ENCODE measurements at regions not wholly inside any gene's neighbourhood (a gene's known extent, or its start where the extent isn't known, plus 50 kb on each side); places are given as distances from the start of the nearest gene placed in this dataset.

DNA sequence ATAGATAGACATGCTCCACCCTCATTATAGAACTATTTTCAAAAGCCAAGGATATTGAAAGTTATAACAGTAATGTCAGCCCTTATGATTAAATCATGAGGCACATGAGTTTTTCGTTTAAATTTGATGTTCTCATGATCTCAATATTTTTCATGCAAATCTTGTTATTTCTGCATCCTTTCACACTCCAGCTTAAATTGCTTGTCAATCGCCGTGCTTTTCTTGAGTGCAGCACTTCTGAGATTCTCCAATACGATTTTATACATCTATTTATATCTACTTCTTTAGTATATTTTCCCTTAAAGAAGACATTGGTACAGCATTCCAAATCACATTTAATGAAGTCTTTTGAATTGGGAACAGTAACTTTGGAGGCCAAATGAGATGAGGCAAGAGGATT is 171.2 kb upstream of the GBE1 start:
- DNase-seq, result no peak

- DNase-seq, result no peak
These were observed 170.1 kb upstream of the GBE1 start for GRCh38 chr3:81931265-81932251.

DNA sequence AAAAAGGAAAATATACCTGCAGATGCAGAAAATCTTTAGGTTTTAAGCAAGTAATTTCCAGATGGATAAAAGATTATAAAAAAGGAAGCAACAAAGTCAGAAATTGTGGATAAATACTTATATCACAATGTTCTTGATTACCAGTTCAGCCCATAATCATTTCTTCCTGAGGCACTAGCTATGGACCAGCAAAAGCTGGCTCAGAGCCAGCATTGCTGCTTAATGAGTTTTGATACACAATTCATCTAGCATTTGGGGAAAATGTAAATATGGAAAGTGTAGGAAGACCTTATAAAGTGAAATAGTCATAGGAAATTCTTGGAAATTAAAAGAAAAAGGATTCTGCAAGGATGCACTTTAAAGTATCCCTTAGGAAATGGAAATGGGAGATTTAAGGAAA is 168.3 kb upstream of the GBE1 start:
- DNase-seq, result peak; percentile 19

DNA sequence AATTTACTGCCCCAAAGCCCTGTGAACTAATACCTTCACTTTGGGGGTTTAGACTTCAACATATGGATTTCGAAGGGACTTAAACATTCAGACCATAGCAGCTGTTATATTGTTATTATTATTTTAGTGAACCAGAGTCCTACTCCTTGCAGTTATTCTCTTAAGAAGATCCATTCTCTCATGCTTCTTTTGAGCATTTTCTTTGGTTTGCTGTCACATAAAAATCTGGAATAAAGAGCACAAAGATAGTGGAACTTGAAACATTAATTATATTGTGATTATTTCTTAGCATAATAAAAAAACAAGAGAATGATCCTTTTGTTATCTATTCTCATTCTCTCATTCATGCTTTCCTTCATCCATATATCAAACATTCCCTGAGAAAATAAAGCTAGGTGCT is 166.4 kb upstream of the GBE1 start:
- no peak for DNase-seq

- no peak for DNase-seq
These were observed 163.9 kb upstream of the GBE1 start for GRCh38 chr3:81925385-81925784.

- DNase-seq, result no peak
These were observed 161.6 kb upstream of the GBE1 start for GRCh38 chr3:81923038-81923437.

DNA sequence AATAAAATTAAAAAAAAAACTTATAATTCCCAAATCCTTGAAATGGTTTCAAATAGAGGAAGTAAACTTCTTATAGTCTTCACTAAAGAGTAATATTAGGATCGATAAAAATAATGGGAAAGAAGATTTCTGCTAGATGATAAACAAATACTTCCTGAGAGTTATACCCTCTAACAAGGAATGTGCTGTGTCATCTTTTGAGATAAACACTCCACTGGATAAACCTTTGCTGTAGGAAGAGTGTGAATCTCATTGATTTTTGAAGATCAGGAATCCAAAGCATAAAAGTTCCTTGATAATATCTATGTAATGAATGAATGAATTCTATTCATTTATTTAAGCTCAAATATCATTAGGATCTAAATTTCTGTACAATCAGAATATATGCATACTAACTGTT is 161.0 kb upstream of the GBE1 start:
- DNase-seq, result no peak

GRCh38 chr3:81920816-81921215 is 159.4 kb upstream of the GBE1 start:
- peak; percentile 22 for DNase-seq

GRCh38 chr3:81916890-81917289 is 155.4 kb upstream of the GBE1 start:
- no peak for DNase-seq

DNA sequence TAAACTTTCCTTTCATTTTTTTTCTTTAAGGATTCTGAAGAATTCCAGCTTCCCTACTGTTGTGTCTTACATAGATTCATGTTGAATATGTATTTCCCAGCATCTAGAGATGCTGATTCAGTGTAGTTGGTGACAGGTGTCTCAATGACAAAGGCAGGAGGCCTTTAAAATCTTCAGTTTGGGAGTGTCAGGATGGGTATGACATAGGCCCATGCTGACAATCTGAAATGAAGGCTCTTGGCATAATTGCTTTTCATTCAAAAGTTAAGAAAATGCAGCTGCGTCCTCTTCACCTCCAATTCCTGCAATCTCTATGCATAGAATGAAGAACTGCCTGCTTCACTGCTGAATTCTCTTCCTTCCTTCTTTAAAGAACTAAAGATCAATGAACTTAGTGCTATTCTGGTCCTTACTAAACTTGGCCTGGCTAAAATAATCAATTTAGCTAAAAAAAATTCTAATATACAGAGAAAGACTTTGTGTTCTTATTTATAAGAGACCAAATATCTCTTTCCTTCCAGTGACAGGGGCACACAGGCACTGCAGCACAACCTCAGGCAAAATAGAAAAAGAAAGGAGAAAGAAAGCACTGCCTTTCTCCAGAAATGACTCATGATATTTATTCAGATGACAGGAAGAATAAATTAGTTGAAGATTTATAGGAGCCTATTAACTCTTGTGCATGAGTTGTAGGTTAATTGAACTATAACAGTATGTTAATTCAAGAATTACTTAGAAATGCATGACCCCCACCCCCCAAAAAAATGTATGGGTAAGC is 152.6 kb upstream of the GBE1 start:
- DNase-seq, result no peak

DNA sequence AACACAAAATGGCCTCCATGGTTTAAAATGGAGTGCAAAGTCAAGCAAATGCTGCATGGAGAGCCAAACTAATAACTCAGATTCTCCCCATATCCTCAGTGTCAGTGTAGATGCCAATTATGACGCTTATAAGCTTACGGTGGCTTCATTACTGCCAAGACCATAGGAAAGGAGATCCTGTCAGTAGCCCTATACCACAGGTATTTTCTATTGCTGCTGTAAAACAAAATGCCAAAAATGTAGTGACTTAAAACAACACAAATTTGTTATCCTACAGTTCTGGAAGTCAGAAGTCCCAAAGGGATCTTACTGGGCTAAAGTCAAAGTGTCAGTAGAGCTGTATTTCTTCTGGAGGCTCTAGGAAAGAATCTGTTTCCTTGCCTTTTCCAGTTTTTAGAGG is 149.8 kb upstream of the GBE1 start:
- no peak for DNase-seq

- DNase-seq, result peak; percentile 14
These were observed 148.9 kb upstream of the GBE1 start for GRCh38 chr3:81910244-81910852.

DNA sequence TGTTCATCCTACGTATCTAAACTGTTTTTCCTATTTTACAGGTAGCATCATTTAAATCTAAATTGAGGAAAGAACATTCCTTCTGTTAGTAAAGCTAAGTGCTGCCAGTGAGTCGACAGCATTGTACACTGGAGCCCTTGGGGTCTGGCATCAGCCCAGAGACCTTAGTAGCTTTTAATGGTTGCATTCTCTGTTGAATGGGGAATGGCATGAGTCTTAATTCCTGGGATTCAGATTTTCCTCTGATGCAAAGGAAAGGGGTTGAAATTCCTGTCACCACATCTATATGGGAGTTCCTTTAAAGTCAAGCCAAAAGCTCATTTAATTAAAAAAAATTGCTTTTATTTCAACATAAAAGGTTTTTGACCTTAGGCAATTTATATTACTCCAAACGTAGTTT is 148.4 kb upstream of the GBE1 start:
- DNase-seq, result no peak

- DNase-seq, result no peak
These were observed 147.1 kb upstream of the GBE1 start for GRCh38 chr3:81908561-81908960.

GRCh38 chr3:81898336-81898735 is 136.9 kb upstream of the GBE1 start:
- DNase-seq, result no peak

GRCh38 chr3:81894598-81894997 is 133.2 kb upstream of the GBE1 start:
- DNase-seq, result no peak

DNA sequence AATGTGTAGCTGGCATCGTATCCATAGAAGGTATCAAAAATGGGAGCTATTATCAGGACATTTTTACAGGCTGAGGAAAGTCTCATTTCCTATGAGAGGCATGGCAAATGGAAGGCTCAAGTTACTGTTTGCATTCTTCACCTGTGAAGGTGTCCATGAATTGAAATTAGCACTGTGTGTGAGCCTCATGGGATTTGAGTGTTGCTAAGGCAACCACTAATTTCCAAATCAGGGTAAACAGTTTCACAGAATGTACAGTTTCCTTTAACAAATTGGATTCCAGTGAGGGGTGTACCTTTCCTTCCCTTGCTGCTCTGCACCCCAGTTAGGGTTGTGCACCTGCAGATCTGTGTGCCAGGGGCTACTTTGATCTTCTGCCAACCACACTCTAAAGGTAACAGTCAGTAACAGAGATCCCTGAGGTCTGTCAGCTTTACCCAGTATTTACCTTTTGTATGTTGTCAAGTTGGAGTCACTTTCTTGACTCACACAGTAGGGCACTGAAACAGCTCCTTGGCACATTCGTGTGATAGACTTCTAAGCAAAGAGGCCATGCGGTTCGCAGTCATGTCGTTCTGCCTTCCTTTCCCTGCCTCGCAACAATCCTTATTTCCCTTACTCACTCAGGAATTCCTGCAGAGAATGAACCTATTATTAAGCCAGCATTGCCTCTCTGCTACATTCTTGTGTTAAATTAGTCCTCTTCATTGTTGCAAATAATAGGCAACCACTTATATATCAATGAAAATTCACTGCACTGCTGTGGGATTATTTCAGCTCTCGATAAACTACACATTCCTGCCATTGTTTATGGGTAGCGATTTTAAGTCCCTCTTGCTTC is 129.8 kb upstream of the GBE1 start:
- DNase-seq, result peak; percentile 51

DNA sequence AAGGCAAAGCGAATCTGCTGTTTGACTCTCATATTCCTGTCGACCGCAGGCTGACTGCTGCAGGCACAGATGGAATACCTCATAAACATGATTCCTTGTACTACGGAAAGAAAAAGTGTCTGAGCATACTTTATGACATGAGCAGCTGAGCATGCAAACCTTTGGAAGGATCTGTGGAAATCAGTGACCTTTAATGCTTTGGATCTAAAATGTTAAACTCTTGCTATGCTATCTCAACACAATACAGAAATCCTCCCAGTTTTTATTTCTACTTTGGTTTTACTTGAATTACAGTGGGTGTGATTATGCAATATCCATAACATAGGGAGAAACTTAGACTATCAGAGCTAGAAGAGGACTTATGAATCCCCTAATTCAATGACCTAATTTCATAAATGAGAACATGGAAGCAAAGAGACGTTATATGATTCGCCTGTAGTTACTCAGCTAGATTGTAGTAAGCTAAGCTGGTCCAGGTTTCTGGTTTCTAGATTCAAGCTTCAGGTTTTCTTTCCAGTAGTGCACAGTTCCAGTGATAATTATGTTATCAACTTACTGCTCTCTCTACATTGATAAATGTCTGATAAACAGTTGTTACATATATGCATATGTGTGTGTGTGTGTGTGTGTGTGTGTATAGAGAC is 127.6 kb upstream of the GBE1 start:
- DNase-seq, result no peak

DNA sequence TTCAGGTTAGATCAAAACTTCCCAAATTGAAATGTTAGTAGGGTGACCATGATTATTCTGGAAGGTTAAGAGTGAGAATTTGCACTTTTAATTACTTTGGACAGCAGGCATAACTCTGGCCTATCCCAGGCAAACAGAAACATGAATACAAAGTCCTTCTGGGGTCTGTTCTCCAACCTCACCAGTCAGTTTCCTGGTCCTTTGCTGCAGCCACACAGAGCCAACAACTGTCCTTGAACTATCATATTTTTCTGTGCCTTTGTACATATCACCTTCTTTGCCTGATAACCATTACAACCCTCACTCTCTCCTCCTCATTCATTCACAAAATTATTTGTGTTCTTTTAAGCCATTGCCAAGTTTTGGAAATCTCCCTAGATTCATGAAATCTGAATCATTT is 126.0 kb upstream of the GBE1 start:
- DNase-seq, result no peak

- DNase-seq, result no peak
These were observed 124.6 kb upstream of the GBE1 start for GRCh38 chr3:81886081-81886480.

DNA sequence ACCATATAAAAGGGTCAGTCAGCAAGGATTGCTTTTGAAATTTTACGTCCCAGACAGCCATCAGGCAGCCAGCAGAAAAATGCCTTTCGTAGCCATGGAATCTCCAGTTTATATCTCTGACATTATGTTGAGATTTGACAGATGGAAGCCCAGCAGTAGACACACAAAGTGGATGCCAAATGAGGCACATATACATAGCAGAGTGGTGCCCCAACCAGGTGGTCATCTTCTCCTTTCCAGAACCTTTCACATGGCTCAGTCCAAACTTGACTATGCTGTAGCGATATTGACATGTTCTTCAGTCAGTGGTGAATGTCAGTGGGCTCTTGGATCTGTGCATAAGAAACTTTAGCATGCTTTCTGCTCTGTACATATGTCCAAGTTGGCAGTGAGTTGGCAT is 123.3 kb upstream of the GBE1 start:
- DNase-seq, result no peak

DNA sequence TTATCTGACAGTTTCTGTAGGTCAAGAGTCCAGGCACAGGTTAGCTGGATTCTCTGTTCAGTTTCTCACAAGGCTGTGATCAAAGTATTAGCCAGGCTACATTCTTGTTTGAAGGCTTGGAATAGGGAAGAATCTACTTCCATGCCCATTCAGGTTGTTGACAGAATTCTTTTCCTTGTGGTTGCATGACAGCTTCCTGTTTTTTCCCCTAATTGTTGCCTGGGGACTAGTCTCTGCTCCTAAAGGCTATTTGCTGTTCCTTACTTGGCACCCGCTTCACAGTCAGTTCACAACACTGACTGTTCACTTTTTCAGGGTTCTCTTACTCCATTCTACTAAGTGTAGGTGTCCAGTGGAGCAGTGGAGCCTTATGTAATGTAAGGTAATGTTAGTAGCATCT is 115.4 kb upstream of the GBE1 start:
- no peak for DNase-seq
